ENCODE measurements at regions not wholly inside any gene's neighbourhood (a gene's known extent, or its start where the extent isn't known, plus 50 kb on each side); places are given as distances from the start of the nearest gene placed in this dataset.
"Not testable (repeated sequence)": the region's sequence is repeated elsewhere in the genome, so short reads cannot be mapped to it uniquely, and the experiment has no call there.

DNA sequence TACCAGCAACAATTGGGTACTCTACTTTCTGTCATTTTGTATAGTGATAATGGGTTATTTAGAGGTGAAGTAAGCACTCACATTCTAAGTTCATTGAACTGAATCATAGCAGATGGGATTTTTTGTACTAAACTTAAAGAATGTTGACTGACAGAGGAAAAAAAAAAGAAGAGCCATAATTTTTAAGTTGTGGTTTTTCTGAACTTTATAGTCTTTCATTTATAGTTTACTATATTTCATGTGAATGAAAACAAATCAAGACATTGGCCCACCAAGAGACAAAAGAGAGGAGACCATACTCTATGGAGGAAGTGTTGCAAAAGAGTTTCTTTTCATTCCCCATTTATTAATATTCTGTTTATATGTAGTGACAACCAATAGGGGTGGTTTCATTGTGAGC lies 685.7 kb downstream of the BCKDHB start:
- Histone ChIP-seq H3K4me2 (ENCODE audit: low read depth, low read length, poor library complexity, severe bottlenecking) (no peak overlapping the region), H3K27me3 (ENCODE audit: low read length) (no peaks in the 10 kb centered on the region), H3K4me1 (ENCODE audit: low read length) (no peaks in the 10 kb centered on the region), H3K9me2 (replicated peaks; ENCODE audit: insufficient read depth, low read length) (no peaks in the 10 kb centered on the region), H3K79me2 (ENCODE audit: low read length) (no peaks in the 10 kb centered on the region), H3K27ac (ENCODE audit: low read length) (no peak overlapping the region), H3K9ac (ENCODE audit: low read length) (no peak overlapping the region), H3K36me3 (ENCODE audit: insufficient read depth, low read length) (no peaks in the 10 kb centered on the region), H4K20me1 (ENCODE audit: insufficient read depth, low read depth, low read length) (no peaks in the 10 kb centered on the region), H2AFZ (ENCODE audit: low read length) (no peak overlapping the region), H3K9me3 (ENCODE audit: low read length) (no peaks in the 10 kb centered on the region; the same call in 1 of the 2 replicates), H3K4me3 (ENCODE audit: low read length) (no peak overlapping the region)
- no peak for DNase-seq

DNA sequence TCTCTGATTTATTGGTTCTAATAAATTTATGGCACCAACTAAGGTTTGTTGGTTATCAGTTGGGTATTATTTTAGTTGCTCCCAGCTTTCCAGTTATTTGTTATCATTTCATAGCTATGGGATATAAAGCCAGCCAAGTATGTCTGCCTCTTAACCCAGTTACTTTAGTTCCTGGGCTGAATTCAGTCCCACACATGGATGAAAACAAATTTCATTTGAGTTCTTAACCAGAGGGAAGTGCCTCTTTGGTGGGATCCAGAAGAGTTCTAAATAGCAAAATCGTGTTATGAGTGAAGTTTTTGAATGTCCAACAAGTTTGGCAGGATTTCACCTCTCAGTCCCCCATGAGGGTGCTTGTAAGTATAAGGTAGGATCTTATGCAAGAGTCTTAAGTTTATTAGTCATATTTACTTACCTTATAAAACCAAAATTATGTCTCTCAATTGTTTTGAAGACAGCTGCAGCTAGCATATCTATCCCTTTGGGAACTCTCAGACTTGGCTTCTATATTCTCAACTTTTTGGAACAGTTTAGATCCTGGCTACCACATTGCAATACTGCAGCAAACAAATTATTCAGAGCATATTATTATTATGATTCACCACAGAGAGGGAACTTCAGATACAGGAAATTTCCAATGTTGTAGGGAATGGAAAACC lies 683.6 kb downstream of the BCKDHB start:
- H3K4me2 ChIP-seq (ENCODE audit: low read depth, low read length, poor library complexity, severe bottlenecking): no peak overlapping the region
- no peaks in the 10 kb centered on the region for H3K9me2 ChIP-seq (replicated peaks; ENCODE audit: insufficient read depth, low read length)
- H4K20me1 ChIP-seq (ENCODE audit: insufficient read depth, low read depth, low read length): no peaks in the 10 kb centered on the region
- no peaks in the 10 kb centered on the region for H3K27me3 ChIP-seq (ENCODE audit: low read length)
- no peak overlapping the region for H3K9ac ChIP-seq (ENCODE audit: low read length)
- no peaks in the 10 kb centered on the region for H3K36me3 ChIP-seq (ENCODE audit: insufficient read depth, low read length)
- DNase-seq: no peak
- H3K9me3 ChIP-seq (ENCODE audit: low read length): no peaks in the 10 kb centered on the region; the same call in 1 of the 2 replicates
- H3K79me2 ChIP-seq (ENCODE audit: low read length): no peaks in the 10 kb centered on the region
- no peak overlapping the region for H3K27ac ChIP-seq (ENCODE audit: low read length)
- no peaks in the 10 kb centered on the region for H3K4me1 ChIP-seq (ENCODE audit: low read length)
- H2AFZ ChIP-seq (ENCODE audit: low read length): no peak overlapping the region
- H3K4me3 ChIP-seq (ENCODE audit: low read length): no peak overlapping the region

DNA sequence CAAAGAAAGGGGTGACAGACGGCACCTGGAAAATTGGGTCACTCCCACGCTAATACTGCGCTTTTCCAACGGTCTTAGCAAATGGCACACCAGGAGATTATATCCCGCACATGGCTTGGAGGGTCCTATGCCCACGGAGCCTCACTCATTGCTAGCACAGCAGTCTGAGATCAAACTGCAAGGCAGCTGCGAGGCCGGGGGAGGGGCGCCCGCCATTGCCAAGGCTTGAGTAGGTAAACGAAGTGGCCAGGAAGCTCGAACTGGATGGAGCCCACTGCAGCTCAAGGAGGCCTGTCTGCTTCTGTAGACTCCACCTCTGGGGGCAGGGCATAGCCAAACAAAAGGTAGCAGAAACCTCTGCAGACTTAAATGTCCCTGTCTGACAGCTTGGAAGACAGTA lies 676.8 kb downstream of the BCKDHB start:
- not testable (repeated sequence) for H3K36me3 ChIP-seq (ENCODE audit: insufficient read depth, low read length); H3K4me3 ChIP-seq (ENCODE audit: low read length); H3K79me2 ChIP-seq (ENCODE audit: low read length); H3K9me2 ChIP-seq (replicated peaks; ENCODE audit: insufficient read depth, low read length); H4K20me1 ChIP-seq (ENCODE audit: insufficient read depth, low read depth, low read length); H3K9me3 ChIP-seq (ENCODE audit: low read length); H3K4me2 ChIP-seq (ENCODE audit: low read depth, low read length, poor library complexity, severe bottlenecking); H3K27me3 ChIP-seq (ENCODE audit: low read length); H2AFZ ChIP-seq (ENCODE audit: low read length); H3K4me1 ChIP-seq (ENCODE audit: low read length); H3K27ac ChIP-seq (ENCODE audit: low read length); DNase-seq; H3K9ac ChIP-seq (ENCODE audit: low read length)

- Histone ChIP-seq H3K27me3 (ENCODE audit: low read length) (no peaks in the 10 kb centered on the region), H3K4me2 (ENCODE audit: low read depth, low read length, poor library complexity, severe bottlenecking) (no peak overlapping the region), H3K4me1 (ENCODE audit: low read length) (no peaks in the 10 kb centered on the region), H3K9me2 (replicated peaks; ENCODE audit: insufficient read depth, low read length) (no peaks in the 10 kb centered on the region), H3K27ac (ENCODE audit: low read length) (no peak overlapping the region), H3K9me3 (ENCODE audit: low read length) (no peaks in the 10 kb centered on the region), H2AFZ (ENCODE audit: low read length) (no peak overlapping the region), H4K20me1 (ENCODE audit: insufficient read depth, low read depth, low read length) (no peaks in the 10 kb centered on the region), H3K36me3 (ENCODE audit: insufficient read depth, low read length) (no peaks in the 10 kb centered on the region), H3K79me2 (ENCODE audit: low read length) (no peaks in the 10 kb centered on the region), H3K9ac (ENCODE audit: low read length) (no peak overlapping the region), H3K4me3 (ENCODE audit: low read length) (no peak overlapping the region)
- no peak for DNase-seq
Measured at GRCh38 chr6:80771941-80772340, 665.5 kb downstream of the BCKDHB start.

GRCh38 chr6:80769106-80769505 lies 662.6 kb downstream of the BCKDHB start:
- DNase-seq: no peak
- Histone ChIP-seq H3K36me3 (ENCODE audit: insufficient read depth, low read length) (no peaks in the 10 kb centered on the region), H4K20me1 (ENCODE audit: insufficient read depth, low read depth, low read length) (no peaks in the 10 kb centered on the region), H3K79me2 (ENCODE audit: low read length) (no peaks in the 10 kb centered on the region), H3K27ac (ENCODE audit: low read length) (no peak overlapping the region), H3K4me1 (ENCODE audit: low read length) (no peaks in the 10 kb centered on the region), H3K9me3 (ENCODE audit: low read length) (no peaks in the 10 kb centered on the region), H3K4me2 (ENCODE audit: low read depth, low read length, poor library complexity, severe bottlenecking) (no peak overlapping the region), H3K9ac (ENCODE audit: low read length) (no peak overlapping the region), H3K27me3 (ENCODE audit: low read length) (no peaks in the 10 kb centered on the region), H3K9me2 (replicated peaks; ENCODE audit: insufficient read depth, low read length) (no peaks in the 10 kb centered on the region), H2AFZ (ENCODE audit: low read length) (no peak overlapping the region), H3K4me3 (ENCODE audit: low read length) (no peak overlapping the region)

GRCh38 chr6:80767808-80768207 lies 661.3 kb downstream of the BCKDHB start:
- H3K79me2 ChIP-seq (ENCODE audit: low read length): no peaks in the 10 kb centered on the region
- no peaks in the 10 kb centered on the region for H4K20me1 ChIP-seq (ENCODE audit: insufficient read depth, low read depth, low read length)
- no peak overlapping the region for H3K4me3 ChIP-seq (ENCODE audit: low read length)
- H3K9me2 ChIP-seq (replicated peaks; ENCODE audit: insufficient read depth, low read length): no peaks in the 10 kb centered on the region
- no peaks in the 10 kb centered on the region for H3K27me3 ChIP-seq (ENCODE audit: low read length)
- H3K27ac ChIP-seq (ENCODE audit: low read length): no peak overlapping the region
- no peak overlapping the region for H3K9ac ChIP-seq (ENCODE audit: low read length)
- no peak overlapping the region for H3K4me2 ChIP-seq (ENCODE audit: low read depth, low read length, poor library complexity, severe bottlenecking)
- no peak overlapping the region for H2AFZ ChIP-seq (ENCODE audit: low read length)
- H3K4me1 ChIP-seq (ENCODE audit: low read length): no peaks in the 10 kb centered on the region
- DNase-seq: no peak
- no peaks in the 10 kb centered on the region for H3K36me3 ChIP-seq (ENCODE audit: insufficient read depth, low read length)
- no peaks in the 10 kb centered on the region for H3K9me3 ChIP-seq (ENCODE audit: low read length)

- H3K4me2 ChIP-seq (ENCODE audit: low read depth, low read length, poor library complexity, severe bottlenecking): no peak overlapping the region
- no peak overlapping the region for H3K4me3 ChIP-seq (ENCODE audit: low read length)
- no peaks in the 10 kb centered on the region for H3K79me2 ChIP-seq (ENCODE audit: low read length)
- no peak overlapping the region for H2AFZ ChIP-seq (ENCODE audit: low read length)
- no peak overlapping the region for H3K9ac ChIP-seq (ENCODE audit: low read length)
- no peaks in the 10 kb centered on the region for H3K36me3 ChIP-seq (ENCODE audit: insufficient read depth, low read length)
- no peak for DNase-seq
- H3K9me3 ChIP-seq (ENCODE audit: low read length): no peaks in the 10 kb centered on the region
- H3K9me2 ChIP-seq (replicated peaks; ENCODE audit: insufficient read depth, low read length): no peaks in the 10 kb centered on the region
- H4K20me1 ChIP-seq (ENCODE audit: insufficient read depth, low read depth, low read length): no peaks in the 10 kb centered on the region
- H3K27me3 ChIP-seq (ENCODE audit: low read length): no peaks in the 10 kb centered on the region
- H3K27ac ChIP-seq (ENCODE audit: low read length): no peak overlapping the region
- no peaks in the 10 kb centered on the region for H3K4me1 ChIP-seq (ENCODE audit: low read length)
Measured at GRCh38 chr6:80744213-80744612, 637.7 kb downstream of the BCKDHB start.

GRCh38 chr6:80742481-80742880 lies 636.0 kb downstream of the BCKDHB start:
- no peaks in the 10 kb centered on the region for H3K79me2 ChIP-seq (ENCODE audit: low read length)
- no peaks in the 10 kb centered on the region for H4K20me1 ChIP-seq (ENCODE audit: insufficient read depth, low read depth, low read length)
- H3K9ac ChIP-seq (ENCODE audit: low read length): no peak overlapping the region
- H3K9me3 ChIP-seq (ENCODE audit: low read length): no peaks in the 10 kb centered on the region
- H3K4me2 ChIP-seq (ENCODE audit: low read depth, low read length, poor library complexity, severe bottlenecking): no peak overlapping the region
- H3K27me3 ChIP-seq (ENCODE audit: low read length): no peaks in the 10 kb centered on the region
- H3K4me3 ChIP-seq (ENCODE audit: low read length): no peak overlapping the region
- no peak overlapping the region for H3K27ac ChIP-seq (ENCODE audit: low read length)
- no peak overlapping the region for H2AFZ ChIP-seq (ENCODE audit: low read length)
- no peaks in the 10 kb centered on the region for H3K36me3 ChIP-seq (ENCODE audit: insufficient read depth, low read length)
- no peaks in the 10 kb centered on the region for H3K4me1 ChIP-seq (ENCODE audit: low read length)
- DNase-seq: peak; percentile 67
- no peaks in the 10 kb centered on the region for H3K9me2 ChIP-seq (replicated peaks; ENCODE audit: insufficient read depth, low read length)

DNA sequence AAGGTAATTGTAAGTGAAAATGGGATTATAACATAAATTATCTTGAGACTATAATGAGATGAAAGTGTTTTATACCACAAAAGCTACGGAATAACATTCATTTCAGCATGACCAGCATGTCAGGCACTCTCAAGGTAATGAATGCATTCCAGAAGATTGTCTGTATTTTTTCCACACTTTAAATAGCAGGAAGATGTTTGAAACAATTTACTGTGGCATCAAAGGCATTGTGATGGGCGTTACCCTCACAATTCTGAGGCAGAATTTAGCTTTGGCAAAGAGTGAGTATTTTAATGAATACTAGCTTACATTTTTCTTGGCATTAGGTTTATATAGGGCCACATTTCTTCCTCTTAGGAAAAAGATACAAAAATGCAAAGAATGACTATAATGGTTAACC lies 627.2 kb downstream of the BCKDHB start:
- no peaks in the 10 kb centered on the region for H3K4me1 ChIP-seq (ENCODE audit: low read length)
- H3K9ac ChIP-seq (ENCODE audit: low read length): no peak overlapping the region
- no peak for DNase-seq
- no peak overlapping the region for H3K4me3 ChIP-seq (ENCODE audit: low read length)
- no peaks in the 10 kb centered on the region for H3K9me2 ChIP-seq (replicated peaks; ENCODE audit: insufficient read depth, low read length)
- no peaks in the 10 kb centered on the region for H3K36me3 ChIP-seq (ENCODE audit: insufficient read depth, low read length)
- no peak overlapping the region for H3K27ac ChIP-seq (ENCODE audit: low read length)
- no peak overlapping the region for H3K4me2 ChIP-seq (ENCODE audit: low read depth, low read length, poor library complexity, severe bottlenecking)
- H4K20me1 ChIP-seq (ENCODE audit: insufficient read depth, low read depth, low read length): no peaks in the 10 kb centered on the region
- H3K79me2 ChIP-seq (ENCODE audit: low read length): no peaks in the 10 kb centered on the region
- no peaks in the 10 kb centered on the region for H3K9me3 ChIP-seq (ENCODE audit: low read length)
- H2AFZ ChIP-seq (ENCODE audit: low read length): no peak overlapping the region
- H3K27me3 ChIP-seq (ENCODE audit: low read length): no peaks in the 10 kb centered on the region

Data from Karpas-422 (cell line).